ENCODE measurements at regions not wholly inside any gene's neighbourhood (a gene's known extent, or its start where the extent isn't known, plus 50 kb on each side); places are given as distances from the start of the nearest gene placed in this dataset.

DNA sequence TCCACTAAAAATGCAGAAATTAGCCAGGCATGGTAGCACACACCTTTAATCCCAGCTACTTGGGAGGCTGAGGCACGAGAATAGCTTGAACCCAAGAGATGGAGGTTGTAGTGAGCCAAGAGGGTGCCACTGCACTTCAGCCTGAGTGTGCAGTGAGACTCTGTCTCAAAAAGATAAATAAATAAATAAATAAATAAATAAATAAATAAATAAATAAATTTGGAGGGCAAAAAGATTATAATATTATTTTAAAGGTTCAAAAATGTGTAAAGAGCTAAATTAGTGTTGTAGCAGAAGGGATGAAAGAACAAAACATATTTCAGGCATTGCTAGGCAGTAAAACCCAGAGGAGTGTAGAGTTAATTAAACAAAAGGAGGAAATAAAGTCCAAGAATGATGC lies 1136.4 kb upstream of the CDH2 start:
- no peak for TF ChIP-seq GATA1 (IDR thresholded peaks at IDR 0.05; ENCODE audit: low read depth, low read length)
- TF ChIP-seq POLR2A (IDR thresholded peaks at IDR 0.05; ENCODE audit: low read length) = no peak
- no peak for DNase-seq

DNA sequence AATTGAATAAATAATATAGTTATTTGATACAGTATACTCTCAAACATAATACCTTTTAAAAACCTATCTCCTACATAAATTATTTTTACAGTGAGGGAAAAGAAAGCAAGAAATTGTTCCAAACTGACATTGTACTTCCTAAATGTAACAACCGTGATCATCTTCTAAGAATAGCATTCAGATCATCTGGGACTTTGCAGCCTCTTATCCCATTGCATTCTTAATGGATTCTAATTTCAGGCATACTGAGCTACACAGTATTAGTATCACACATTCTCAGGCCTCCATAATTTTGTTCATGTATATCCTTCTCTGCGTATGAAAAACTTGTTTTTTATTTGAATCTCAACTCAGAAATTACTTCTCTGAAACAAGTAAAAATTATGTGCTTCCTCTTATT lies 1134.7 kb upstream of the CDH2 start:
- TF ChIP-seq GATA1 (IDR thresholded peaks at IDR 0.05; ENCODE audit: low read depth, low read length) = no peak
- TF ChIP-seq POLR2A (IDR thresholded peaks at IDR 0.05; ENCODE audit: low read length) = no peak
- DNase-seq = no peak

DNA sequence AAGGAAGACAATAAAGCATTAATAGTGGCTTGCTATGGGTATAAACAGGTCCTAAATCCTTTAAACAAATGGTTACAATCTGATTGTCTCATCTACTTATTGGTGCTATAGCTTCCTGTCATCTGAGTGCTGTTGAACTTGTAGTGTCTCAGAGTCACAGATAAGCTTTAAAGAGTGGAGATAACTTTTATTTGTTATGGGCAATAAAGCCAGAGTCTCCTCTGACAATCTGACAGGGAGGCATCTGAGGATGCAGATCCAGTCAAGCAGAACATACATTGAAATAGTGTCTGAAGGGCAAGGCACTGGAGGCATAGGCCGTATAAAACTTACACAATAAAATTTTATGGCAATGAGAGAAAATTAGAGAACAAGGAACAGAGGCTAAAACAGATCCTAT lies 1132.4 kb upstream of the CDH2 start:
- TF ChIP-seq POLR2A (IDR thresholded peaks at IDR 0.05; ENCODE audit: low read length) = no peak
- no peak for TF ChIP-seq GATA1 (IDR thresholded peaks at IDR 0.05; ENCODE audit: low read depth, low read length)
- DNase-seq = no peak

DNA sequence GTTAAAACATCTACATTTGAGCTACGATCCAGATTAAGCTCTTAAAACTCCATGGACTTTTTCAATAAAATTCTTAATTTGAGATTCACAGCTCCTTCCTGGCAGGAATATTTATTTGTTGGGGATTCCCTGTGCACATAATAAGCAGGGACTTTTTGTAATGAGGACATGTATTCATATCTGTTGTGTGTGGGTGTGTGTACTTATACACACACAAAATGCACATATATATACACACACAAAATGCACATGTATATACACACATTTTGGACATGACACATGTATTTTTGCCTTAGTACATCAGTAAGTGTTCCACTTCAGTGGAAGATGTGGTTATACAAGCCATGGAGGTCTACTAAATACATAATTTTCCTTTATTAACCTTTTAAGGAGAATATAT lies 1131.1 kb upstream of the CDH2 start:
- TF ChIP-seq POLR2A (IDR thresholded peaks at IDR 0.05; ENCODE audit: low read length) = no peak
- TF ChIP-seq GATA1 (IDR thresholded peaks at IDR 0.05; ENCODE audit: low read depth, low read length) = no peak

DNA sequence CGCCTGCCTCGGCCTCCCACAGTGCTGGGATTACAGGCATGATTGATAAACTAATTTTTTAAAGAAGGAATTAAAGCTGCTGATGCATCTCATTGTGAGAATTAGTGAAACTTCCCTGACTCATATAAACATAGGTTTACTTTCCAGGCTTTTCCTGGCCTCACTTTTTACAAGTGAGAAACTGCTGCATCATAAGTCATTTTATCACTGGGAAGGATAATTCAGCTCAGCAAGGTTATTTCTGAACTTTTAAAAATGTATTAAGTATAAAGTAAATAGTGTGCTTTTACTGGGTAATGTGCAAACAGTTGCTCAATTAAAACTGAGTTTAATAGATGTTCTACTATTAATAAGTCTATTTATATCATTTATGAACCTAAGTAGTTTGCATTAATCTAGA lies 1130.3 kb upstream of the CDH2 start:
- no peak for DNase-seq
- no peak for TF ChIP-seq POLR2A (IDR thresholded peaks at IDR 0.05; ENCODE audit: low read length)
- TF ChIP-seq GATA1 (IDR thresholded peaks at IDR 0.05; ENCODE audit: low read depth, low read length) = no peak

More for the DNA sequence above, 1131.1 kb upstream of the CDH2 start:
- no peak for DNase-seq

DNA sequence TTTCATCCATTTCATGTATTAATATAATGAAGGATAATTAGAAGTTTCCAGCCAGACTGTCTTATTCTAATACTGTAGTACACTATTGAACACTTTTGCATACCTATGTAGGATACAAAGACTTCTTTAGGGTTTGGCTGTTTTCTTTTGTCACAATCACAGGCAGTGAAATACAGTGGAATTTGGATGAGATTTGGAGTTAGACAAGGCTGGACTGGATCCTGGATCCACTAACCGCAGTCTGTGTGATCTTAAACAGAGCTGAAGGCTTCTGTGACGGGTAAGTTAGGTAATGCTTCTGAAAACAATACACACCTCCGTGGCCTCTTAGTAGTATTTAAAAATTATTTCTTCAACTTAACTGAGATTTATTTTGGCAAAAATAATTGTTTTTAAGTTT lies 1128.6 kb upstream of the CDH2 start:
- TF ChIP-seq GATA1 (IDR thresholded peaks at IDR 0.05; ENCODE audit: low read depth, low read length) (no peak), POLR2A (IDR thresholded peaks at IDR 0.05; ENCODE audit: low read length) (no peak)

DNA sequence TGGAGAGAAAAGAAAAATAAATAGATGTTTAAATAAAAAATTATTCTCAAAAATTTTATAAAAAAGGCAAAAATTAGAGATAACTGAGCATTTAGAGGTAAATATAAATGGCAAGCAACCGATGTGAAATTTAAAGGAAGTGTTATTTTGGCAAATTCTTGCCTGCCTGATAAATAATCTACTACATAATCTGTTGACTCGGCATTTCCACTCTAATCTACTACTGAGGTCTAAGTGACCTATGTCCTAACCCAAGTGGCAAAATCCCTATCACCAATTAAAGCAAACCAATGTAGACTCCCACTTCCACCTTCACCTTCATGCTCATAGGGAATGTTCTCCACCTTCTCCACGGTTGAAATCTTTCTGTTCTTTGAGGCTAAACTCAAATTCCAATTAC lies 1124.1 kb upstream of the CDH2 start:
- no peak for TF ChIP-seq GATA1 (IDR thresholded peaks at IDR 0.05; ENCODE audit: low read depth, low read length)
- no peak for TF ChIP-seq POLR2A (IDR thresholded peaks at IDR 0.05; ENCODE audit: low read length)
- DNase-seq = no peak

More for the DNA sequence above, 1128.6 kb upstream of the CDH2 start:
- DNase-seq = no peak

DNA sequence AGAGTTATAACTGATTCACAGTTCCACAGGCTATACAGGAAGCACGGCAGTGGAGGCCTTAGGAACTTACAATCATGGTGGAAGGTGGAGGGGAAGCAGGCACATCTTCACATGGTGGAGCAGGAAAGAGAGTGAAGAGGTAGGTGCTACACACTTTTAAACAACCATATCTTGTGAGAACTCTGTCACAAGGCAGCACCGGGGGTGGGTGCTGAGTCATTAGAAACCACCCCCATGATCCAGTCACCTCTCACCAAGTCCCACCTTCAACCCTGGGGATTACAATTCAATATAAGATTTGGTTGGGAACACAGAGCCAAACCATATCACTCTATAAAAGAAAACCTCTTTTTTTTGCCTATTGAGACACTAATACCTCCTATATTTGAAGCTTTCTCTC lies 1108.5 kb upstream of the CDH2 start:
- no peak for DNase-seq
- TF ChIP-seq POLR2A (IDR thresholded peaks at IDR 0.05; ENCODE audit: low read length) (no peak), GATA1 (IDR thresholded peaks at IDR 0.05; ENCODE audit: low read depth, low read length) (no peak)

DNA sequence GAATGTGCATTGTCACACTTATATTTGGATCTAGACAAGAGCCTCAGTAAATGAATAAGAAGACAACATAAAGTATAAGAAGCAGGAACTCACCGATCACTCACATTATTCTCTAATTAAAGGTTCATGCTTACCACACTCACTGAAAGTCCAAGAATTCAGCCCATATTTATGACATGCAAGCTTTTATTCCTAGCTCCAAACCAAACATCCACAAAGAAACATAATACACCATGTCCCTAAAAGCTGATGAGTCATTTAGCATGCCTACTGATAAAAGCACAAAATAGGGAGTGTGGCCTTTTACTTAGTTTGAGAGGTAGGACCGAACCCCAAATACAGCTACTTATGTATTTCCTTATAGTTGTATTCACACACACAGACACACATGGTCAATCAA lies 1094.6 kb upstream of the CDH2 start:
- DNase-seq = no peak
- no peak for TF ChIP-seq GATA1 (IDR thresholded peaks at IDR 0.05; ENCODE audit: low read depth, low read length)
- no peak for TF ChIP-seq POLR2A (IDR thresholded peaks at IDR 0.05; ENCODE audit: low read length)

DNA sequence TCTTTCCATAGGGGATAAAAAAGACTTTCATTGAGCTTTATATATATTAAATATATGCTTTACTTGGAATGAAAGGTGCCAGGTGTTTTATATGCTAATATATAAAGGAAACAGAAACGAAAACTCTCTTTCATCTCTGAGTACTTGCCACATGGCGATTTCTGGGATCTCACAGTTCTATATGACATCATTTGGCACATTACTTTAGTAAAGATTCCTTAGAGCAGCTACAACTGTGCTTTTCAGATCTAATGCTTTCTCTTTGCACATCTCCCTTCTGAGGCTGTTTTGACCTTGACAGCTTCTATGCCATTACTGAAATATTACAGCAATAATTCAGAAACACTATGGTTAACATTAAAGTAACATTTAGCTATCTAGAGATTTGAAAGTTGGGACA lies 1082.9 kb upstream of the CDH2 start:
- no peak for DNase-seq
- TF ChIP-seq POLR2A (IDR thresholded peaks at IDR 0.05; ENCODE audit: low read length) = no peak
- TF ChIP-seq GATA1 (IDR thresholded peaks at IDR 0.05; ENCODE audit: low read depth, low read length) = no peak

DNA sequence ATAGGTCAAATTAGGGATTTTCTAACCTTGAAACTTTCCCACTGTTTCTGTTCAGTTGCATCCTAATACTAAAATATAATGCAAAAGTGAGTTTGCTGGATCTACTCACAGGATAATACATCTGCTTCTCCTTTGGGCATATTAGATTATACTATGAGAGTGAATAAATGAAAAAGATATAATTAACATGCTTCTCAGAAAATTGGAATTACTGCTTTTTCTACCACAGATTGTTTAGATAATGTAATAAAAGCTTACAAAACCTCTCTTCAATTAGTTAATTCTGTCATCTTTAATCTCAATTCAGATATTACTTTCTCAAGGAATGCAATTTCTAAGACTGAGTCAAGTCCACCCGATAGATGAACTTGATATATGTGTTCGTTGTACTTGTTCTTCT lies 1077.2 kb upstream of the CDH2 start:
- no peak for DNase-seq
- no peak for TF ChIP-seq GATA1 (IDR thresholded peaks at IDR 0.05; ENCODE audit: low read depth, low read length)
- no peak for TF ChIP-seq POLR2A (IDR thresholded peaks at IDR 0.05; ENCODE audit: low read length)

DNA sequence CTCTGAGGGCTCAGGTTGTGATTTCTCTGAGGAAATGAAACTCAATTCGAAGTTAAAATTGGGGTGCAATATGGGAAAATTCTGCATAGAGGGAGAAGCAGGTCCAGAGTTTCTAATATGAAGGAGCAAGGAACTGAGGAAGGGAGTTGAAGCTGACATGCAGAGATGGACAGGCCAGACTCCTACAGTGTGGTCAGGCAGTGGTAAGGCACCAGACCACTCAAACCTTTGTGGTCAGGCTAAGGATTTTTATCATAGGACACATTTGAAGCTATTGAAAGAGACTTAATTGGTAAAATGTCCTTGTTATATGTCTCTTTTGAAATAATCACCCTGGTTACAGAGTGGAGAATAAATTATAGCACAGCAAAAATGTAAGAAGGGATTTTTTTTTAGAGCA lies 1074.8 kb upstream of the CDH2 start:
- no peak for DNase-seq
- TF ChIP-seq POLR2A (IDR thresholded peaks at IDR 0.05; ENCODE audit: low read length) (no peak), GATA1 (IDR thresholded peaks at IDR 0.05; ENCODE audit: low read depth, low read length) (no peak)

DNA sequence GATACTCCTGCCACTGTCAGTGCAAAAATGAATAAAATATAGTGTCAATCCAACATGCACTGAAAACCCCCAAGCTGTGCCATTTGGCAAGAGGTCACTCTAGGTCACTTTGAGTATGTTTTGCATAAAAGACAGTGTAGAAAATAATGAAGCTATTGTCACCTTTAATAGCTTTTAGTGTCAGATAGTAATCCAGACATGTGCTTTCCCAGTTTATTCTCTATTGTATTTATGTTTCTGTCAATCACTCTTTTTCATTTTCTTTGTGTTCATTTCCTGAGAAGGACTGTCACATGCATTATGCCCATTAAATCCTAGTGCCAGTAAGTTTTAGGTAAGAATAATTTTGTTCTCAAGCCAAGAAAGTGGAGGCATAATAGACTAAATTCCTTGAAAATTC lies 1073.9 kb upstream of the CDH2 start:
- DNase-seq = no peak
- TF ChIP-seq GATA1 (IDR thresholded peaks at IDR 0.05; ENCODE audit: low read depth, low read length) = no peak
- no peak for TF ChIP-seq POLR2A (IDR thresholded peaks at IDR 0.05; ENCODE audit: low read length)

DNA sequence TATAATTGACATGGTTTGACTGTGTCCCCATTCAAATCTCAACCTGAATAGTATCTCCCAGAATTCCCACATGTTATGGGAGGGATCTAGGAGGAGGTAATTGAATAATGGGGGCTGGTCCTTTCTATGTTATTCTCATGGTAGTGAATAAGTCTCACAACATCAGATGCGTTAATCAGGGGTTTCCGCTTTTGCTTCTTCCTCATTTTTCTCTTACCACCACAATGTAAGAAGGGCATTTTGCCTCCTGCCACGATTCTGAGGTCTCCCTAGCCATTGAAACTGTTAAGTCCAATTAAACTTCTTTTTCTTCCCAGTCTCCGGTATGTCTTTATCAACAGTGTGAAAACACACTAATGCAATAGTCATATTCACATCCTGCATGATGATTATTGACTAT lies 1073.3 kb upstream of the CDH2 start:
- DNase-seq = no peak
- TF ChIP-seq GATA1 (IDR thresholded peaks at IDR 0.05; ENCODE audit: low read depth, low read length) = no peak

DNA sequence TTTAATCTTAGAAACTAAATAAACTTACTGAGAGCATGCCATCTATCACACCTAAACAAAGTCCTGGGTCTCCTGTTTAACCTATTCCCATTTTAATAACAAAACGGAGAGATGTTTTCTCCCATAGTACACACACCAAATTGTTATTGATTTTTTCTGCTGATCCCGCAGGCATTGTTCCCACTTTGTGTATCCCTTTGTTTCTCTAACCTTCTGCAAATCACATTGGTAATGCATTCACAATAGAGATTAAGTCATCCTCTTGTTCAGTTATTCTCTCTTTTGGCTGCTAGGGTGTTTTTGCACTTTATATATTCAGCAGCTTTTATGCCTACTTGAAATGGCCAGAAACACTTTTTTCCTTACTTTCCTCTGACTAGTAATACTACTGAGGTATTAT lies 1071.9 kb upstream of the CDH2 start:
- no peak for TF ChIP-seq GATA1 (IDR thresholded peaks at IDR 0.05; ENCODE audit: low read depth, low read length)
- DNase-seq = no peak

DNA sequence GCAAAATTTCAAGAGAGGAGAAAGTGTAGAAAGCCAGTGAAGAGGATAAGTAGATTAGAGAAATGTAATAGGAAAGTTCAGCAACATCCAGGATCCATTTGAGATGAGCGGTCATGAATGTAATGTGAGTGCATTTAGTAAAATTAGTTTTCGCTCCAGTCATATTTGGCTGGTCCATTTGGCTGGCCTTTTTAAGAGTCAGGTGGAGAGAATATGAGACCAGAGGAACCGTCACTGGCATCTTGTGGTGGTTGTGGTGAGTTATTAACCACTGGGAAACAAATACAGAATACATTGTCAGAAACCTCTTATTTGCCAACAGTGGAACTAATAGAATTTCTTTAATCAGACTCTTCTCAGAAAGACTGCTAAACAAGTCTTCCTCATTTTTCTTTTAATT lies 1064.3 kb upstream of the CDH2 start:
- DNase-seq = no peak
- no peak for TF ChIP-seq GATA1 (IDR thresholded peaks at IDR 0.05; ENCODE audit: low read depth, low read length)
- no peak for TF ChIP-seq POLR2A (IDR thresholded peaks at IDR 0.05; ENCODE audit: low read length)

Data from erythroblast (primary cell).